DMS114 treated with DMSO at 0.1 percent for 48 hours (cell line): ENCODE measurements at regions not wholly inside any gene's neighbourhood (a gene's known extent, or its start where the extent isn't known, plus 50 kb on each side); places are given as distances from the start of the nearest gene placed in this dataset.
A peak's percentile ranks its signal among the peaks of the same experiment; 100 is the strongest.

Experiments used
- DNase-seq: peaks from one replicate; lab custom pipeline; 2025; ENCODE audit not compliant: unreplicated experiment; lab: John Stamatoyannopoulos, UW

GRCh38 chr2:163370169-163370886 lies 365.5 kb downstream of the FIGN start:
- DNase-seq, result no peak

GRCh38 chr2:163369111-163369510 lies 366.7 kb downstream of the FIGN start:
- DNase-seq, result no peak

- no peak for DNase-seq
Measured at GRCh38 chr2:163368655-163369054, 367.2 kb downstream of the FIGN start.

GRCh38 chr2:163367825-163368582 lies 367.8 kb downstream of the FIGN start:
- no peak for DNase-seq

- no peak for DNase-seq
Measured at GRCh38 chr2:163364736-163365135, 371.1 kb downstream of the FIGN start.

- DNase-seq, result no peak
Measured at GRCh38 chr2:163353551-163353950, 382.3 kb downstream of the FIGN start.

- no peak for DNase-seq
Measured at GRCh38 chr2:163351966-163352365, 383.8 kb downstream of the FIGN start.

GRCh38 chr2:163351143-163351542 lies 384.7 kb downstream of the FIGN start:
- DNase-seq, result no peak

GRCh38 chr2:163348857-163349380 lies 386.9 kb downstream of the FIGN start:
- DNase-seq, result peak; percentile 87

- DNase-seq, result peak; percentile 83
Measured at GRCh38 chr2:163347982-163348856, 387.6 kb downstream of the FIGN start.

- DNase-seq, result peak; percentile 74
Measured at GRCh38 chr2:163345795-163346573, 389.8 kb downstream of the FIGN start.

- no peak for DNase-seq
Measured at GRCh38 chr2:163343316-163343715, 392.5 kb downstream of the FIGN start.

- no peak for DNase-seq
Measured at GRCh38 chr2:163341426-163341825, 394.4 kb downstream of the FIGN start.

- no peak for DNase-seq
Measured at GRCh38 chr2:163338270-163338669, 397.5 kb downstream of the FIGN start.

- no peak for DNase-seq
Measured at GRCh38 chr2:163324677-163325076, 411.1 kb downstream of the FIGN start.

- DNase-seq, result no peak
Measured at GRCh38 chr2:163319006-163319405, 416.8 kb downstream of the FIGN start.

- DNase-seq, result no peak
Measured at GRCh38 chr2:163314712-163315111, 421.1 kb downstream of the FIGN start.

GRCh38 chr2:163312713-163313112 lies 423.1 kb downstream of the FIGN start:
- DNase-seq, result no peak

- no peak for DNase-seq
Measured at GRCh38 chr2:163306647-163307046, 429.2 kb downstream of the FIGN start.

GRCh38 chr2:163302141-163302540 lies 433.7 kb downstream of the FIGN start:
- DNase-seq, result no peak

GRCh38 chr2:163291790-163292189 lies 444.0 kb downstream of the FIGN start:
- DNase-seq, result no peak
